Transverse colon (tissue), 4 donors: ENCODE measurements at regions not wholly inside any gene's neighbourhood (a gene's known extent, or its start where the extent isn't known, plus 50 kb on each side); places are given as distances from the start of the nearest gene placed in this dataset.
A peak's percentile ranks its signal among the peaks of the same experiment; 100 is the strongest.
"Not testable (repeated sequence)": the region's sequence is repeated elsewhere in the genome, so short reads cannot be mapped to it uniquely, and the experiment has no call there.

Source experiments
- DNase-seq: peaks from one replicate; pipeline ENCODE4 v3.0.0-alpha.2; 2019
- H3K27ac ChIP-seq, 4 donors: fragments of 200-600 bp; sonication (generic); 2 replicates each; pipeline ENCODE4 v1.5.1; 2016 to 2018; ENCODE audit warnings: inconsistent platforms in 4 of 4
- H3K27me3 ChIP-seq: fragments of 200-600 bp; sonication (generic); 2 replicates; pipeline ENCODE4 v1.5.1; 2017; ENCODE audit warnings: inconsistent platforms
- H3K36me3 ChIP-seq, 4 donors: fragments of 200-600 bp; sonication (generic); 2 replicates each; pipeline ENCODE4 v1.5.1; 2017 to 2019; ENCODE audit warnings: inconsistent platforms in 4 of 4
- H3K4me1 ChIP-seq, 4 donors: fragments of 200-600 bp; sonication (generic); 2 replicates each; pipeline ENCODE4 v1.5.1; 2017 to 2020; ENCODE audit warnings: inconsistent platforms in 4 of 4
- H3K4me3 ChIP-seq, 4 donors: fragments of 200-600 bp; sonication (generic); 1 replicate in 1 of 4; 2 replicates in 3 of 4; pipeline versions ENCODE4 v1.5.1 to v1.6.1; 2017 to 2019; ENCODE audit warnings: inconsistent platforms in 4 of 4
- H3K9me3 ChIP-seq, 2 donors: fragments of 200-600 bp; sonication (generic); 2 replicates each; pipeline ENCODE4 v1.5.1; 2017 to 2019; ENCODE audit warnings: inconsistent platforms in 2 of 2
- EP300 ChIP-seq: sonication (generic); formaldehyde crosslinking; IDR thresholded peaks from one replicate; pipeline ENCODE4 v1.6.1; 2017; ENCODE audit warnings: antibody characterized with exemption, low read depth
- POLR2A ChIP-seq: fragments of 450-650 bp; IDR thresholded peaks from one replicate; pipeline ENCODE4 v1.6.1; 2016; ENCODE audit warnings: antibody characterized with exemption, mild to moderate bottlenecking, moderate library complexity
- POLR2AphosphoS5 ChIP-seq, 3 donors: sonication (generic); formaldehyde crosslinking; IDR thresholded peaks; one replicate each; pipeline ENCODE4 v1.6.1; 2016; ENCODE audit warnings: antibody characterized with exemption in 3 of 3
- WGBS, 2 donors: methylation state at CpG; one replicate each; pipeline ENCODE4 v1.1.5; 2018; ENCODE audit warnings: low coverage in 1 of 2; 5-methylcytosine and 5-hydroxymethylcytosine counted together
- in situ Hi-C, 4 donors: fragments of 200-750 bp; cut with MboI; loops; one replicate each; pipeline versions ENCODE4 v1.15.0 to v1.15.1; 2017; ENCODE audit warnings: low sequenced_read_pairs in 3 of 4, low pct_ligation_motif_present in 1 of 4, low pct_unique_long_range_greater_than_20kb in 1 of 4
- intact Hi-C: fragments of 100-400 bp; cut with DNase I; formaldehyde crosslinking; loops from one replicate; pipeline ENCODE4 v1.15.1; 2023; ENCODE audit warnings: low total_unique reads
- TF ChIP-seq, protein P1 (sequence below), 5 experiments: fragments of 200-600 bp in 3 of 5; fragments of 450-650 bp in 2 of 5; sonication (generic) in 3 of 5; IDR thresholded peaks; 1 replicate in 2 of 5; 2 replicates in 3 of 5; pipeline ENCODE4 v1.5.1; 2016 to 2017; ENCODE audit warnings: antibody characterized with exemption in 5 of 5, inconsistent platforms in 3 of 5, mild to moderate bottlenecking in 2 of 5, moderate library complexity in 1 of 5

DNA sequence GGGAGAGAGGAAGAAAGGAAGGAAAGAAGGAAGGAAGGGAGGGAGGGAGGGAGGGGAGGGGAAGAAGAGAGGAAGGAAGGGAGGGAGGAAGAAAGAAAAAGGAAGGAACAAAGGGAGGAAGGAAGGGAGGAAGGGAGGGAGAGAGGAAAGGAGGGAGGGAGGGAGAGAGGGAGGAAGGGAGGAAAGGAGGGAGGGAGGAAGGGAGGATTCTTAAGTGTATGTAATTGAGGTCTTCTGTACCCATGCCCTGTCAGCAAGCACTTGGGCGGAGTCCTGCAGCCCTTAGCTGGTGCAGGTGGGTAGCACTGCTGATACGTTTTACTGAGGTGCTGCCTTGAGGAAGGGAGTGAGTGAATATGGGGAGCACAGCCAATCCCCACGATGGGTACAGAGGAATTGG lies 56.9 kb upstream of the RASD2 start:
- WGBS, 2 donors: 66% methylated on average over 3 of the region's 3 CpGs; no CpG with 5 or more reads in 1 of the 2 donors

DNA sequence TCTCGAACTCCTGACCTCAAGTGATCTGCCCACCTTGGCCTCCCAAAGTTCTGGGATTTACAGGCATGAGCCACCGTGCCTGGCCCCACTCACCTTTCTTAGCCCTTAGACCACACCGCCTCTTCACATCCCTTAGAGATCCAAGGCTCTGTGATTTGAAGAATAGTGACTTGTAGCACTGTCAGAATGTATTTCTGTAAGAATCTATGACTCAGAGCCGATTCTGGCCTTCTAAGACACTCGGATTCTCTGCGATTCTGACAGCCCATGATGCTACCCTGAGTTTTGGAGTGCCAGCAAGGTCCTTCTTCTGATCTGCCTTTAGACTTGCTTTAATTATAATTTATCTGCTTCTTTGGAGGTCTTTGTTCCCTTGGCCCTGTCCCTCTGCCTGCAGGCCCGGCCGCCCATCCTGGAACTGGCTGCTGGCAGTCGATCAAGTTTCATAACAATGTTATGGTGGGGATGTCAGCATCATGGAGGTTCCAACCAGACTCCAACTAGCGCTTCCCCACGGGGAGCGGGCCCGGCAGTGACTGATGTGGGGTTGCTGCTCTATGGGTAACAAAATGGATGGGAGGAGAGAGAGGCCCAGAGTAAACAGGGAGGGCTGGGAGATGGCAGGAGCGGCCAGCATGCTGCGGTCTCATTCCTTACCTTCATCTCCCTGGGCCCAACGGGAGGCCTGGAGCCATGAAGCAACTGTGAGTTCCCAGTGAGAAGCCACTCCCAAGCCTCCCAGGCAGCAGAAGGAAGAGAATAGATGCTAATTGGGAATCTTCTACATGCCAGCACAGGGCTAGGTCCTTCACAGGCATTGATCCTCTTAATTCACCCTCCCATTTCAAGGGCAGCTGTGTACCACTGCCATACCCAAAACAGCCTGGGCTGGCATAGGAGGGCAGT lies 55.7 kb upstream of the RASD2 start:
- intact Hi-C loops (loop anchor here (10.0 kb wide), 1 partner anchor 60 kb away; the partner anchor contains the start of gene RASD2), in situ Hi-C loops (no loop called here)
- TF ChIP-seq, protein P1, sequence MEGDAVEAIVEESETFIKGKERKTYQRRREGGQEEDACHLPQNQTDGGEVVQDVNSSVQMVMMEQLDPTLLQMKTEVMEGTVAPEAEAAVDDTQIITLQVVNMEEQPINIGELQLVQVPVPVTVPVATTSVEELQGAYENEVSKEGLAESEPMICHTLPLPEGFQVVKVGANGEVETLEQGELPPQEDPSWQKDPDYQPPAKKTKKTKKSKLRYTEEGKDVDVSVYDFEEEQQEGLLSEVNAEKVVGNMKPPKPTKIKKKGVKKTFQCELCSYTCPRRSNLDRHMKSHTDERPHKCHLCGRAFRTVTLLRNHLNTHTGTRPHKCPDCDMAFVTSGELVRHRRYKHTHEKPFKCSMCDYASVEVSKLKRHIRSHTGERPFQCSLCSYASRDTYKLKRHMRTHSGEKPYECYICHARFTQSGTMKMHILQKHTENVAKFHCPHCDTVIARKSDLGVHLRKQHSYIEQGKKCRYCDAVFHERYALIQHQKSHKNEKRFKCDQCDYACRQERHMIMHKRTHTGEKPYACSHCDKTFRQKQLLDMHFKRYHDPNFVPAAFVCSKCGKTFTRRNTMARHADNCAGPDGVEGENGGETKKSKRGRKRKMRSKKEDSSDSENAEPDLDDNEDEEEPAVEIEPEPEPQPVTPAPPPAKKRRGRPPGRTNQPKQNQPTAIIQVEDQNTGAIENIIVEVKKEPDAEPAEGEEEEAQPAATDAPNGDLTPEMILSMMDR (IDR thresholded peaks at IDR 0.05): no peak
- TF ChIP-seq EP300 (no peak), POLR2A (no peak), POLR2AphosphoS5 (IDR thresholded peaks at IDR 0.05) (no peak)

More for the DNA sequence above, 56.9 kb upstream of the RASD2 start:
- Histone ChIP-seq H3K9me3 (no peaks in the 10 kb centered on the region), H3K4me3 (no peak overlapping the region), H3K4me1 (peaks cover 20 to 33% (median 29%) of the 10 kb centered on the region in 4 donors), H3K27ac (no peak overlapping the region), H3K36me3 (no peaks in the 10 kb centered on the region), H3K27me3 (no peaks in the 10 kb centered on the region)
- no peak for DNase-seq
- in situ Hi-C loops (no loop called here), intact Hi-C loops (loop anchor here (10.0 kb wide), 1 partner anchor 61 kb away; the partner anchor contains the start of gene RASD2)
- TF ChIP-seq POLR2AphosphoS5 (IDR thresholded peaks at IDR 0.05): no peak
- TF ChIP-seq, protein P1 (IDR thresholded peaks at IDR 0.05): no peak
- no peak for TF ChIP-seq EP300
- no peak for TF ChIP-seq POLR2A

DNA sequence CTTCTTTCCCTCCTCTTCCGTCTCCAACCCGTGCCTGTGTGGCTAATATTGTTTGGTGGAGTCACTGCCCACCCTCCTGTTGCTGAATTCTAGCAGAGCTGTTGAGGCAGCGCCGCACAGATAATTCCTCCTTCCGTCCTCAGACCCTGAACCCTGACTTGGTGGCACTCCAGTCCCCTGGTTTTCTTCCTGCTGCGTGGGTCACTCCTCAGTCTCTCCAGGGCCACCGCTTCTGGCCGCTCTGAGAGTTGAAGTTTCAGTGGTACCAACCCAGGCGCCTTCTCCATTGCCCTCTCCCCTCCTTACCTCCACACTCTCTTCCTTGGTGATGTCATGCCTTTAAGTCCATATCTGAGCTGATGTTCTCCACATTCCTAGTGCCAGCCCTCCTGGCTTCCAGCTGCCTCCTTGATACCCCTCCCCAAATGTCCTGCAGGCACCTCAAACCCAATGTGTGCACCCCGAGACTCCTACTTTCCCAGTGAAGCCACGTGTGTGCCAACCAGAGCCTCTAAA lies 54.5 kb upstream of the RASD2 start:
- no peak for DNase-seq
- H3K27me3 ChIP-seq: no peaks in the 10 kb centered on the region
- peaks cover under 1 to 8% (median 7%) of the 10 kb centered on the region in 4 donors for H3K4me1 ChIP-seq
- 87 to 91% methylated on average over 4 to 11 of the region's 11 CpGs for WGBS, 2 donors
- no peak for TF ChIP-seq POLR2AphosphoS5 (IDR thresholded peaks at IDR 0.05)
- TF ChIP-seq EP300: no peak
- no peak for TF ChIP-seq POLR2A
- TF ChIP-seq, protein P1 (IDR thresholded peaks at IDR 0.05): no peak
- H3K9me3 ChIP-seq: no peaks in the 10 kb centered on the region
- intact Hi-C loops (loop anchor here (10.0 kb wide), 1 partner anchor 59 kb away; the partner anchor contains the start of gene RASD2), in situ Hi-C loops (no loop called here)
- no peak overlapping the region for H3K27ac ChIP-seq
- no peaks in the 10 kb centered on the region for H3K36me3 ChIP-seq
- no peak overlapping the region for H3K4me3 ChIP-seq

More for the DNA sequence above, 55.7 kb upstream of the RASD2 start:
- Histone ChIP-seq H3K9me3 (no peaks in the 10 kb centered on the region), H3K4me3 (no peak overlapping the region), H3K27ac (peak overlapping the region in 1 of 4 donors; percentile 1), H3K36me3 (no peaks in the 10 kb centered on the region), H3K4me1 (peaks cover 13 to 21% (median 20%) of the 10 kb centered on the region in 4 donors), H3K27me3 (no peaks in the 10 kb centered on the region)
- WGBS, 2 donors: 77 to 83% methylated on average over 6 to 16 of the region's 16 CpGs
- no peak for DNase-seq

DNA sequence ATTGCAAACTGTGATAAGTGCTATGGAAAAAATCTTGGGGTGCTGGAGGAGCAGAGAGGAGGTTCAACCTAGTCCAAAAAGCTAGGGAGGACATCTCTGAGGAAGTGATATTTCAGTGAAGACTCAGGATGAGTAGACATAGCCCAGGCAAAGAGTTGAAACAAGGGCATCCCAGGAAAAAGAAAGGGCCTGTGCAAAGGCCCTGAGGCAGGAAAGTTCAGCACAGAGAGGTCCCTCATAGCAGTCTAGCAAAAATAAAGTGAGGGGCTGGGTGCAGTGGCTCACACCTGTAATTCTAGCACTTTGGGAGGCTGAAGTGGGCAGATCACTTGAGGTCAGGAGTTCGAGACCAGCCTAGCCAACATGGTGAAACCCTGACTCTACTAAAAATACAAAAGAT lies 53.0 kb upstream of the RASD2 start:
- H3K4me1 ChIP-seq, H3K9me3 ChIP-seq, DNase-seq, H3K27me3 ChIP-seq, H3K4me3 ChIP-seq, H3K27ac ChIP-seq, H3K36me3 ChIP-seq, in situ Hi-C loops: not testable (repeated sequence)
- intact Hi-C loops: loop anchor here (10.0 kb wide), 1 partner anchor 57 kb away; the partner anchor contains the start of gene RASD2
- WGBS, 2 donors: 96% methylated on average over 1 of the region's 1 CpG; no CpG with 5 or more reads in 1 of the 2 donors
